ENCODE measurements at regions not wholly inside any gene's neighbourhood (a gene's known extent, or its start where the extent isn't known, plus 50 kb on each side); places are given as distances from the start of the nearest gene placed in this dataset.

GRCh38 chr2:128625421-128625820, 306.8 kb upstream of the HS6ST1 start:
- TF ChIP-seq MAX (IDR thresholded peaks at IDR 0.05; ENCODE audit: low read depth) (no peak), RCOR1 (IDR thresholded peaks at IDR 0.05; ENCODE audit: low read length) (no peak), EP300 (IDR thresholded peaks at IDR 0.05; ENCODE audit: borderline replicate concordance in 1 of 2, low read depth in 1 of 2, low read length in 1 of 2) (no peak), CTCF (IDR thresholded peaks at IDR 0.05) (no peak), SIN3A (IDR thresholded peaks at IDR 0.05; ENCODE audit: borderline replicate concordance, low read depth, low read length) (no peak), YY1 (IDR thresholded peaks at IDR 0.05; ENCODE audit: low read depth) (no peak)

Data from SK-N-SH (cell line).